SW480 (cell line): ENCODE measurements at regions not wholly inside any gene's neighbourhood (a gene's known extent, or its start where the extent isn't known, plus 50 kb on each side); places are given as distances from the start of the nearest gene placed in this dataset.

Source experiments
- DNase-seq: peaks from one replicate; pipeline ENCODE4 v3.0.0-alpha.2; 2016; ENCODE audit warnings: low spot score

GRCh38 chr14:84792722-84793410 is 737.1 kb upstream of the FLRT2 start:
- DNase-seq: no peak

DNA sequence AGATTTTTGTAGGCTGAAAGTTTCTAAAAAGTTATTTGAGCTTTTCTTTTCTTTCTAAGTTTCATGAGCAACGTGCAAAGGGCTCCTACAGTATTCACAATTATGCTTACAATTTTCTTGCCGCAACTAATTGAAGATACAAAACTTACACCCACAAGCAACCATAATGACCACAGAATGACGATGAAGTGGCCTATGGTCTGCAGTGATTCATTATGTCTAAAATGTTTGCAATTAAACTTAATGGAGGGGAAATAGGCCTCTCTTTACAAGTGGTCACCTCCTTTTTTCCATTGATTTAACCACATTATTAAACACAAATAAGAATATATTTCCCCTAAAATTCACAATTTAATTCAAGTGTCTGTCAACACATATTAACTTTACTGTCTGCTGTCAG is 732.6 kb upstream of the FLRT2 start:
- no peak for DNase-seq

GRCh38 chr14:84804468-84804867 is 725.5 kb upstream of the FLRT2 start:
- no peak for DNase-seq

DNA sequence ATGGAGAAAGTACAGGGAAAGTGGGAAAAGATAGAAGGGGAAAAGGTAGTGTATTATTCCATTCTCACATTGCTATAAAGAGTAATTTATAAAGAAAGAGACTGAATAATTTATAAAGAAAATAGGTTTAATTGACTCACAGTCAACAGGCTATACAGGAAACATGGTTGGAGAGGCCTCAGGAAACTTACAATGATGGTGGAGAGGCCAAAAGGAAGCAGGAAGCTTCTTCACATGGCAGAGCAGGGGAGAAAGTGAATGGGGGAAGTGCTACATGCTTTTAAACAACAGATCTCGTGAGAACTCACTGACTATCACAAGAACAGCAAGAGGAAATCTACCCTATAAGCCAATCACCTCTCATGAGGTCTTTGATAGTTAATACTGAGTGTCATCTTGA is 725.0 kb upstream of the FLRT2 start:
- DNase-seq: no peak

- DNase-seq: no peak
Observed at GRCh38 chr14:84806181-84806580, 723.8 kb upstream of the FLRT2 start.

GRCh38 chr14:84806622-84807021 is 723.3 kb upstream of the FLRT2 start:
- DNase-seq: no peak

DNA sequence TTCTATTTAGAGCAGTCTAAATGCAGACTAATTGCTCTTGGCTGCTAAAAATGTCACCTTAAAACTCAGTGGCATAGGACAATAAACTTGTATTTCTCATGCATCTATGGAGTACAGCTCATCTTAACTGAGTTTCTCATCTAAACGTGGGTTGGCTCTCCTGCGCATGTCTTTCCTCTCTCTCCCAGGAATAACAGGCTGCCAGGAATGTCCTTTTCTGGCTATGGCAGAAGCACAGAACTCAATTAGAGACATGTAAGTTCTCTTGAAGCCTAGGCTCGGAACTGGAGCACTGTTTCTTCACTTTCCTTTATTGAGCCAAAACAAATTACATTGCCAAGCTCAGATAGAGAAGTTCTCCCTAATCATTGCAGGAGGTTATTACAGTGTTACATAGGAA is 722.3 kb upstream of the FLRT2 start:
- DNase-seq: no peak

GRCh38 chr14:84809158-84809557 is 720.8 kb upstream of the FLRT2 start:
- no peak for DNase-seq

GRCh38 chr14:84814391-84814790 is 715.6 kb upstream of the FLRT2 start:
- DNase-seq: no peak

DNA sequence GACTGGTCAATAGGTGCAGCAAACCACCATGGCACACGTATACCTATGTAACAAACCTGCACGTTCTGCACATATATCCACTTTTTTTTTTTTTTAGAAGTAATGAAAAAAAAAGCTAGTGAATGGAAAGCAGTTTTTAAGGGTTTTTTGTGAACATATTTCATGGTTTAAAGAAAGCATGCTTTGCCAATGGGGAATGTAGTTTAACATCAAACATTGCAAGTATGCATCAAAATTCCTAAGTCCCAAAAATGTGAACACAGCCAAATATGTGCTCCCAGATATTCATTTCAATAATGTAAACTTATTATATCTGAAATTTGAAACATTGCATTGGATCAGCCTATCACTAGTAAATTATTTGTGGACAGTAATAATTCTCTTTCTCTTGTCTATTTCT is 710.4 kb upstream of the FLRT2 start:
- no peak for DNase-seq

GRCh38 chr14:84825481-84826251 is 704.3 kb upstream of the FLRT2 start:
- no peak for DNase-seq

- no peak for DNase-seq
Observed at GRCh38 chr14:84826294-84826693, 703.6 kb upstream of the FLRT2 start.

- DNase-seq: no peak
Observed at GRCh38 chr14:84850595-84850994, 679.3 kb upstream of the FLRT2 start.

DNA sequence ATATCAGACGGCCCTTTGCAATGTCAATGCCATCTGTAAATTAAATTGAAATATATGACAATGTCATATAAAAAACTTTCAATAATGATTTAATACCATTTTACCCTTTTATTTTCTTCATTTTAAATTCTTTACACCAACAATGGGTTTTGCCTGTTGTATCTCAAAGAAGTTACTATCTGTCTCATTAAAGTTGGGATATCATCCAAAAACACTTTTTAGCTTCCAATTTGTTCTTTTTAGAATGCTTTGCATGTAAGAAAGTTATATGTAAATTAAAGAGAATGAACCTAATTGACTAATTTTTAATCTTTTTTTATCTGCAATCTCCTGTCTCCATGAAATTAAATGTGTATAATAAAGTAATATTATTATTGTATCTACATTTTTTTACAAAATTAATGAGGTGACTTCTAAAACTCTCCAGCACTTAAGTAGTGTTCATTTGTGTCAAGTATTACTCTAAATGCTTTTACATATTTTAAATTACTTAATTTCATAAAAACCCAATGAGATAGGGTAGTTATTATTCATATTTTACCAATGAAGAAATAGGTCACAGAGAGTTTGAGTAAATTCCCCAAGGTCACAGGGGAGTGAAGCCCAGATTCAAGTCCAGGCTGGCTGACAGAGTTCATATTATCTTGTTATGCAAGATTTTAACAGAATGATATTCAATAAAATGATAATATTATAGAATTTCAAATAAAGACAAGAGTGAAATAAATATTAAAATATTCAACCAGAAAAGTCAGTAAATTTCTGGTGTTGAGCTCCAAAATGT is 673.0 kb upstream of the FLRT2 start:
- DNase-seq: no peak

DNA sequence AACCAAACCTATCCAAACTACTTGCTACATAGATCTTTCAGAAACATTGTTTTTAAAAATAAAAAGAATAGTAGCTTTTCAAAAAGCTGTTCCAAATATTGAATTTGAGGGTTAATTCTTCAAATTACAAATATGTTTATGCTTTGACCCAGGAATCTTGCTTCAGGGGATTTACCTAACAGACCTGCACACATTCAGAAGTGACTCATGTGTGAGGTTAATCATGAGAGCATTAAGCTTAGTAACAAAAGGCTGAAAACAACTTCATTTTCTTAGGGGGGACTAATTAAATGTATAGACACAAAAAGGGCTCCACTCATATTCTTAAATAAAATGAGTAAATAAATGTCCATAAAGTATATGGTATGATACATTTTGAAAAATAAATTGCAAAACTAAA is 672.4 kb upstream of the FLRT2 start:
- DNase-seq: no peak

GRCh38 chr14:84859116-84859515 is 670.8 kb upstream of the FLRT2 start:
- no peak for DNase-seq

GRCh38 chr14:84864548-84865271 is 665.2 kb upstream of the FLRT2 start:
- no peak for DNase-seq

DNA sequence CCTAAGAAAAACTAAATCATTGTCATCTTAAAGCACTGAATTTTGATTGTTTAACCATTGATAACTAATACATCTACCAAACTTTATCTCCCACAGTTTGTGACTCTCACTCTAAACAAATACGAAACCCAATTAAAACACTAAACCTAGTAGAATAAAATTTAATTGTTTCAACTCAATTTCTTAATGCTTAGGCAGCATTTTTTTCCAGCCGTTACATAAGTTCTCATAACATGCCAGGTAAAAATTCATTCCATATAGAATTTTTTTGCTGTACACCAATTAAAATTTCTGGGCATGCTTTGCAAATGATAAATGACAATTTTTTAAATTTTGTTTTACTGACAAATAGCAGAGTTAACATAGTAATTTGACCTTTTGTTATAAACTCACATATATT is 658.2 kb upstream of the FLRT2 start:
- DNase-seq: no peak

- no peak for DNase-seq
Observed at GRCh38 chr14:84874436-84874835, 655.5 kb upstream of the FLRT2 start.

DNA sequence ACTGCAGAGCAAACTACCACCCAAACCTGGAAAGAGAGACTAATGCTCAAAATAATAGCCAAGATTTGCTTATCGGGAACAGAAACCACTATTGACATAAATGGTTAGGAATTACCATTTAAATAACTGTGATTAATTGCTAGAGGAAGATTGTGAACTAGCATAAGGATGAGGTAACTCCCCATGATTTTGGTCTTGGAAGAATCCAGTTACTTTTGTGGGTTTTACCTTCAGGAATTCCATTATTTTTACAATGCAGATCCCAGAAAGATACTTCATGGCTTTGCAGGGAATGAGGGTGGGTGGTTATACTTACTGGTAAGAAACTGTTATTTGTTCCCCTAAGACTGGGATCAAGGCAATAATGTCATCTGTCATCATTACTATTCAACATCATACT is 652.9 kb upstream of the FLRT2 start:
- no peak for DNase-seq

GRCh38 chr14:84882830-84883229 is 647.1 kb upstream of the FLRT2 start:
- no peak for DNase-seq

DNA sequence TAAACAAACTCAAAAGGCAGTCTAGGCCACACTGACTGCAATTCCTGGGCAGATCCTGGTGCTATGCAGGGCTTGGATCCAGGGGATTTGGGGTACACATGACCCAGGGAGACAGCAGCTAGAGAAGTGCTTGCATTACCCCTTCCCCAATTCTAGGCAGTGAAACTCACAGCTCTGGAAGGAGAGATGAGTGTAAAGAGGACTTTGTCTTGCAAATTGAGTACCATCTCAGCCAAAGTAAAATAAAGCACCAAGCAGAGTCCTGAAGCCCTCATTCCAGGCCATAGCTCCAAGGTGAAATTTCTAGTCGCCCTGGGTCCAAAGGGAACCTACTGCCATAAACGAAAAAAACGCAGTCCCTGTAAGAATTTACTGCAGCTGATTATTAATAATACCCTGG is 644.9 kb upstream of the FLRT2 start:
- no peak for DNase-seq
